GM12865 (cell line): ENCODE measurements at regions not wholly inside any gene's neighbourhood (a gene's known extent, or its start where the extent isn't known, plus 50 kb on each side); places are given as distances from the start of the nearest gene placed in this dataset.
A peak's percentile ranks its signal among the peaks of the same experiment; 100 is the strongest.

Experiments
- DNase-seq: peaks from one replicate; pipeline ENCODE4 v3.0.0; 2010; ENCODE audit warnings: low read depth
- H3K4me3 ChIP-seq: 2 replicates; pipeline ENCODE4 v1.5.1; 2011; ENCODE audit warnings: mild to moderate bottlenecking, low read depth, low read length, control low read depth
- TF ChIP-seq, protein P1 (sequence below): IDR thresholded peaks from 2 replicates; pipeline ENCODE4 v1.5.1; 2011; ENCODE audit warnings: low read length, control low read depth, low read depth, inconsistent platforms; ENCODE audit not compliant: insufficient read depth; ENCODE audit errors: missing control alignments

DNA sequence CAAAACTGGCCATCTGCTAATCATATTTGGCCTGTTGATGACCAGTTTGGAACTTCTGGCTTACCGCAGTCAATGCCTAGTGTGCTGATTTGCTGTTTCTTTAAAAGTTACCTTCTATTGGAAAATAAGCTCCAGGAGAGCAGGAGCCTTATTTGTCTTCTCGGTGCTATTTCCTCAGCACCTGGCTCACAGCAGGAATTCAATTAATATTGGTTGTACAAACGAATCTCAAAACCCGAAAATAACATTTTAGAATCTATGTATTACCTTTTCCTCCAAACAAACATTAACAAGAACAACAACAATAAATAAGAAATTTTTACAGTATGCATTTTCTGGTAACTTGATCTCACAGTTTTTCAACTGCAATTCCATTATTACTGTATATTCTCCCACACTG is 1080.7 kb upstream of the MAP3K7 start:
- no peak overlapping the region for H3K4me3 ChIP-seq
- TF ChIP-seq, protein P1, sequence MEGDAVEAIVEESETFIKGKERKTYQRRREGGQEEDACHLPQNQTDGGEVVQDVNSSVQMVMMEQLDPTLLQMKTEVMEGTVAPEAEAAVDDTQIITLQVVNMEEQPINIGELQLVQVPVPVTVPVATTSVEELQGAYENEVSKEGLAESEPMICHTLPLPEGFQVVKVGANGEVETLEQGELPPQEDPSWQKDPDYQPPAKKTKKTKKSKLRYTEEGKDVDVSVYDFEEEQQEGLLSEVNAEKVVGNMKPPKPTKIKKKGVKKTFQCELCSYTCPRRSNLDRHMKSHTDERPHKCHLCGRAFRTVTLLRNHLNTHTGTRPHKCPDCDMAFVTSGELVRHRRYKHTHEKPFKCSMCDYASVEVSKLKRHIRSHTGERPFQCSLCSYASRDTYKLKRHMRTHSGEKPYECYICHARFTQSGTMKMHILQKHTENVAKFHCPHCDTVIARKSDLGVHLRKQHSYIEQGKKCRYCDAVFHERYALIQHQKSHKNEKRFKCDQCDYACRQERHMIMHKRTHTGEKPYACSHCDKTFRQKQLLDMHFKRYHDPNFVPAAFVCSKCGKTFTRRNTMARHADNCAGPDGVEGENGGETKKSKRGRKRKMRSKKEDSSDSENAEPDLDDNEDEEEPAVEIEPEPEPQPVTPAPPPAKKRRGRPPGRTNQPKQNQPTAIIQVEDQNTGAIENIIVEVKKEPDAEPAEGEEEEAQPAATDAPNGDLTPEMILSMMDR: no peak
- DNase-seq: no peak

DNA sequence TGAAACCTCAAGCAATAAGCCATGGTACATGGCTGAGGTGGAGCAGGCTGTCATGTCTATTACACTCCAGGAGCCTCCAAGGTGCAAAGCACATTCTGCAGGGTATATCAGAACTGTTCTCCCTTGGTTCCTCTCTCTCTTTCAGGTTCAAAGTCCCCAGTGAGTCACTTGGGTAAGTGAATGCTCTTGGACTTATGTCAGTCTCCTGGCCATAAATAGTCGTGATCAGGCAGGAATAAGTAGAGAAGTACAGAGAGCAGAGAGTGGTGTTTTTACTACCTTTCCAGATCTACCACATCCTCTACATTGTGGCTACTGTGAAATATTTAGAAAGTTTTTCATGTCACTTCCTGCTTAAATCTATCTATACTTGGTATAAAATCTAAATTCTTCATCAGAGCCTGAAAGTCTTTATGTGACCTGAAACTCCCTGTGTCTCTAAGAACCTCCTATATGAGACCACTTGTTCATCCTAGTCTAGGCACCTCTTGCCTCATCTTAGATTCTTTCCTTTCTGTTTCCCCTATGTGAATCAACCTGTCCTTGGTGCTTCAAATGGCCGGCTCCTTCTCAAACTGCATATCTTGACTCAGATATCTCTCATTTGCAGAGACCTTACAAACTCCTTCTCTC is 1077.6 kb upstream of the MAP3K7 start:
- TF ChIP-seq, protein P1: no peak
- DNase-seq: peak; percentile 26
- H3K4me3 ChIP-seq: no peak overlapping the region

DNA sequence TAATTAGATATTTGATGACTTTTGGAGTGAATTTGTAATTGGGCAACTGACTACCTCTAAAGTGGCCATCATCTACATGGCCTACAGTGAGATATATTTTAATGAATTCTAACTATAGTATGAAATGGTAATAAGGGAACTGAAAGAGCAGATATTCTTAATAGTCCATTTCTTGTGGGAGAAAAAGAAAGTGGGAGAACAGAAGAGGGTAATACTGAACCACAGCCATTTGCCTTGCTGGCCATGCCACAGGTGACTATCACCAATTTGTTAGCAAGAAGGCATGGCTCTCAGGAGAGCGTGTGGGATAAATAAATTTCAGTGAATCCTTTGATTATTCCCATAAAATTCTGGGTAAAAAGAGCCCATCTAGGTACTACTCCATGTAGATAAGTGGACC is 1074.0 kb upstream of the MAP3K7 start:
- TF ChIP-seq, protein P1: no peak
- DNase-seq: no peak

DNA sequence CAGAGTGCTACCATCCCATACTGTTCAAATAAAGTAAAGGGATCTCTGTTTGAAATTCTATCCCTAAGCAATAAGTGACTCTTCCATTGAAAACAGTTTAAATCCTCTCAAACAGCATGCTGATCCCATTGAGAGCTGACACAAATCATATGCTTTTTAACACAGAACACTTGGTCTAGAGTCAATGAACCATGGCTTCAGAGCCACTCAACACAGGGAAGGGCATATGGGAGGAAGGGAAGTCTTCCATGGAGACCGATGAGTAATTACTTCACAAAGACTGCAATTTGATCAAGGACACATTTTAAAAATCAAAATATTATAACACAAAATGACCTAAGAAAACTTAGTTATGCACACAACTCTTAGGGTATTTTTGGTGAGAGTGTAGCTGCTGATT is 1073.0 kb upstream of the MAP3K7 start:
- no peak overlapping the region for H3K4me3 ChIP-seq
- TF ChIP-seq, protein P1: no peak
- DNase-seq: no peak

More for the DNA sequence above, 1074.0 kb upstream of the MAP3K7 start:
- no peak overlapping the region for H3K4me3 ChIP-seq

DNA sequence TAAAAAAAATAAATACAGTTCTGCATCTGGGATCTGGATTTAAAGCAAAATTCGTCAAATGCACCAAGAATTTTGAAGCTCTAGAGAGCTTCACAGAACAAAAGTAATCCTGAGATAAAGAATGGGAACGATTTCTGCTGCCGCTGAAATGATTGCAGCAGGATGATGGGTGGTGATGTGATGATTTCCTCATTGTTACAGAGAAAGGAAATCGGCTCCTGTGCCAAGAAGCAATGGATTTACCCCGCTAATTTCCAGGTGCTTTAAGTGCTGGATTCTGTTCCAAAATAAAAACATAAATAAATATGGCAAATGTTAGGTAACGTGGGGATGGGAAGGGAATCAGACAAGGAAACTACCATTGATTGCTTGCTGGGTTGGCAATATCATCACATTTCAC is 1067.9 kb upstream of the MAP3K7 start:
- no peak for DNase-seq

DNA sequence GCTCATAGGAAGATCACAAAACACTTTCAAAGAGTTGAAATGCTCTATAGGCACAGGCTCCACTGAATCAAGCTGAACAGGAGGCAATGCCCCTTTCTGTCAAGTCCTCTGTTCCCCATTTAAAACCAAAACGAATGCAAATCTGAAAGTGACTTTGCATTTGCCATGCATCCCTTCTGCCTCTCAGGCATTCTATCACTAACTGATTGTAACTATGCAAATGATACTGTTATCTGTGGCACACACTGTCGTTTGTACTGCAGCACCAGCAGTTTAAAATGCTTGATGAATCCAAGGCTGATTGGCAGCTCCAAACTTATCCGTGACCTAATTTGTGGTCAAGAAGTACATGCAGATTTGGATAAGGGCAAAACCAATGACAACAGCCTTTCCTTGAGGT is 1067.5 kb upstream of the MAP3K7 start:
- TF ChIP-seq, protein P1: no peak
- DNase-seq: no peak
- no peak overlapping the region for H3K4me3 ChIP-seq

More for the DNA sequence above, 1067.9 kb upstream of the MAP3K7 start:
- H3K4me3 ChIP-seq: no peak overlapping the region
- TF ChIP-seq, protein P1: no peak

DNA sequence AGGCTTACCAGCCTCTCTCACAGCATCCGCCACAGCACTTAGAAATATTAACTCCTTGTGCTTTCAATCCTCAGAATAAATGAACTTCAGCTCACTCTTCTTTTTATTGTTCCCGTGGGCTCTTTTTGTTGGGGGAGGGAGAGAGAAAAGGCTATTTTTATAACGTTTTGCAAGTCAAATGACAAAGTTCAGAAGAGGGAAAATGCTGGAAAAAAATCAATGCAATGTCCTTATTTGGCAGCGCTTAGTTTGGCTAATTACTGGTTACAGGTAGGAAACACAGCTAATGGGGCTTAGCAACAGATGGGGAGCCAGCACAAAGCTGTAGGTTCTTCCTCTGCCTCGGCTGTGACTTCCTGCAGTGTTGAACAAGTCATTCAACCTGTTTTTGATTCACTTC is 1067.0 kb upstream of the MAP3K7 start:
- TF ChIP-seq, protein P1: no peak
- DNase-seq: no peak
- no peak overlapping the region for H3K4me3 ChIP-seq
